ENCODE measurements at regions not wholly inside any gene's neighbourhood (a gene's known extent, or its start where the extent isn't known, plus 50 kb on each side); places are given as distances from the start of the nearest gene placed in this dataset.
"Not testable (repeated sequence)": the region's sequence is repeated elsewhere in the genome, so short reads cannot be mapped to it uniquely, and the experiment has no call there.

DNA sequence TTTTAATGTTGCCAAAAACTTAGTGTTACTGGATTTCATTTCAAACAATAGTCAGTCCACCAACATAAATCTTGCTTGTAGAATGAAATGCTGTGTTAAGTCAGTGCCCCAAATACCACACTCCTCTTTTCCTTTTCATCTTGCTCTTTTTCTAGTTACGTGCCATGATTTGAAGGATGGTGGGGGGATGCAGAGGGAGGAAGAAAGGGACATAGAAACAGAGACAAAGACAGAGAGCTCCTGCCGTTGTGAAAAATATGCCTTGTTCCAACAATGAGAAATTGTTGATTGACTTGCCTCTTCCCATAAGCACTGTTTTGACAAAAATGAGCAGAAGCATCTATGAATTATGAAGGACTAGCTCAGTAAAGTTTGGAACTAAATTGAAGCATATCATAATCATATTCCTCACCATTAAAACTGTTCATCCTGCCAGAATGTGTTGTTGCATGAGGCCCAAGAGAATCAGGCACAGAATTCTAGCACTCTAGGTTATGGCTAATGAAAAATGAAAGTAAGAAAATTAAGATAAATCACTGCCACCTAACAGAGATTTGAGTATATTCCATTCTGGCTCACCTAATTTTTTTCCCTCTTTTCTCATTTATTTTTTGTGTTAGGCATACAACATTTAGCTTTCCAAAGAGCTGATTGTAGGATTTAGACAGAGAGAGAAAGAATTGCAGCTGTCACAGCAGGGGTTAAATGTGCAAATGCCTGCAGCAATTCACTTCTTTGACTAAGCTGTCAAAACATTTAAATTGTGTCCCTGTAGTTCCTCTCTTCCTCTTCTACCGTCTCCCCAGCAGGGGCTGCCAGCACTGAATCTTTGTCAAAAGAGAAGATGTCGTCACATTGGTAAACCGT lies 111.6 kb upstream of the PTPN13 start:
- no peak for DNase-seq

DNA sequence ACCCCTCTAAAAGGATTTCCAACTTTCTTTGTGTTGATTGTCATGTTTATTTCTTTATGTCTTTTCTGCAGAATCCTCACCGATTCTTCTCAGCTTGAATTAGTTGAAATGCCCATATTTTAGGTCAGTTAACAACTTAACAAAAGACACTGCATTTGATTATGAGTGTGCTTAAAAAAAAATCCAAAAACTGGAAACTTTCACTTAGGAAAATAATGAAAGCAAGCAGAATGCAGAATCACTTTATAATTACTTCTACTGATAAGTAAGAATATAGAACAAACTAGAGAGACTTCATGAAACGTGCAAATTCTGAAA lies 111.0 kb upstream of the PTPN13 start:
- no peak for DNase-seq

DNA sequence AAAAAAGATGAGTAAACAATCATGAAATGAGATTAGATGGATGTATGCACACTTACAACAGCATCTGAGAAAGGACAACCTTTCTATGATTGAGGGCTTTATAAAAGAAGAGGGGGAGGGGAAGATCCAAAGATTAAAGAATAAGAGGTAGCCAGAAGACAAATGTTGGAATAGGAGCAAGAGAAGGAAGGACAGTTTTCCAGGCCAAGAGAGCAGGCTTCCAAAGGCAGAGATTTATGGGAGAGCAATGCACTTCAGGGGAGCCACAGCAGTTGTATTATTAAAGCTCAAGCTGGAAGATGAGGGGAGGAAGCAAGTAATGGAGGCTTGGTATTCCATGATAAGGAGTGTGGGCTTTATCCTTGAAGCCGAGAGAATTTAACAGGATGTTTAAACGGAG lies 110.3 kb upstream of the PTPN13 start:
- no peak for DNase-seq

DNA sequence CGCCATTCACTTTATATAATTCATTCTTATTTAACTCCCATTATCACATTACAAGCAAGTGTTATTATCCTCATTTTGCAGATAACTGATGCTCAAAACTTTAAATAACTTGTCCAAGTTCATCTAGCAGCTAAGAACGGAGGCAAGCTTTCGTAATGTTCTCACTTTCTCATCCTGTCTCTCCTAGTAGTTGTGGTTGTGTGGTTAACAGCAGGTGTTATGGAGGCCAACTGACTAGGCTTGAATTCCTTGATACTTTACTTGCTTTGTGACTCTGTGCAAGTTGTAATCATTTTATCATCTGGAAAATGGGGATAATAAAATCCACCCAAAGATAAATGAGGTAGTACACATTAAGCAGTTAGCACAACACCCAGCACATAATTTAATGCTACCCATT lies 109.9 kb upstream of the PTPN13 start:
- no peak for DNase-seq

DNA sequence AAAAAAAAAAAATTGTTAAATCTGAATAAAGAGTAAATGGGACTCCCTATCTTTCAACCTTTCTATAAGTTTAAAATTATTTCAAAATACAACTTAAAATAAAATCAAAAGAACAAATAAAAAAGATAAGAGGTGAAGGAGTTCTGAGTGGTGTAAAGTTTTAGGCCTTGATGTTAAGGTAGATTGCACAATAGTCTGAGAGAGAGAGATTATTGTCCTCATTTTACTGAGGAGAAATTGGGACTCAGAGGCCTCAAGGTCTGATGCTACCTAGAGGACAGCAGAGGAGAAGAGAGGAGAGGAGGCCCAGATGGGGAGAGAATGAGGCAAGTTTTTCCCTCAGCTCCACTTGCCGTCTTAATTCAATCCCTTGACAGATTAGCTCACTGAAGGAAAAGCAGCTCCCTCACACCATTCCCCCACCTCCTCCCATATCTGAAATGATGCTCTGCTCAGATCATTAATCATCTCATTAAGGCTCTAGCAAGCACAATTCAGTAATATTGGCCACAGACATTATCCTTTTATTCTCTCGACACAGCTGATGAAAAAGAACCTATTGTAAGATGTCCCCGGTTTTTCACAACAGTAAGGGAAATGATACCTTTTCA lies 106.3 kb upstream of the PTPN13 start:
- DNase-seq: no peak

DNA sequence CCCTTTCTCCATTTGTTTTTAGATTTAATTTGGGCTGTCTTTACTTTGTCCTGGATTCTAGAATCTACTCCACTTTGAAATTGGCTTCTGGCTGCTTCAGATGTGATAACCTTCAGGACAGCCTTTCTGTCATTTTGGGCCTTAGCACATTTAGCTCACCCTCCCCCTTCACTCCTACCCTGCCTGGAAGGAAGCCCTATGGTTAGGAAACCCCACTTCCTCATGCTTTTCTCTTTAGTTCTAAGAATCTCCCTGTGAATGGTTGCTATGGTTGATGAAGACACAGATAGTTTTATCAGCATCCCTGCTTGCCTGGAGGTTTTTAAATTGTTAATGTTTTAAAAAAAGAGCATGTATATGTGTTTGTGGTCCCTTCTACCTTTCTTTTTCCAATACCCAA lies 100.7 kb upstream of the PTPN13 start:
- no peak for DNase-seq

DNA sequence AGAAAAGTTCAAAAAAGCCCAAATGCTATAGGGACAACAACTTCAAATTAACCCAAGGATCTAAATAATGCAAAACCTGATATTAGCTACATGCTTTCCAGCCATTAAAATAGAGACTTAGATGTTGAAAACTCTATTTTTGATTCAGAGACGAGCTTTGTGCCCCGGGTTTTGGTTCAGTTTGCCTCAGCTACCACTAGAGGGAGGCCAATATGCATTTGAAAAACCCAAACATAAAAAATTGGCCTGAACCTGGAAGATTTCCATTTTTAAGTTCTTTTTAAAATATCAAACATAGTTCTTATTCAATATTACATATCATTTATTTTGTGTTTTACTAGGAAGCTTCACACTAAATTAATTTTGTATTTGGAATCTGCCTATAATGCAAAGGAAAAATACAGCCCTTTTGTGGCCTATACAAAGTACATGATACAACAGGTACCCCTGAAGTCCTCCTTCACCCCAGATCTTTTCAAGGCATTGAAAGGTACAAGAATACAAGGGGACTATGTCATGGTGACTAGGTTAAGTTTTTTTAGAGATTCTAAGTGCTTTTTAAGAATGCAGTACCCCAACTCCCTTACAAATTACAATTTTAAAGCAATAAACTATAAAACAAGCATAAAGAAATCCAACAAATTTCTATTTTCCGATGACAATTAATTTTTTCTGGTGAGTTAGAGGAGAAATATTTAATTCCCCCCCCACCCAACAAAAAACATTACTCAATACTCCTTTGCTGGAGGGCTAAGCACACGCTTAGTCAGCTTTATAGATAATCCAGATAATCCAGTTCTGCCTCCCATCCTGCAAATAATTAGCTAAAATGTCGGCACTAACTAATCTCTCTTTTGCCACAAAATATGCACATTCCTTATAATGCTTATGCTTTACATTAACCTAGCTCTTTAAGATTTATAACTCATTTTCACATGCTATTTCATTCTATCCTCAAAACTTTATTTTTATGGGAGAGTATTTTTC lies 97.7 kb upstream of the PTPN13 start:
- DNase-seq: no peak

DNA sequence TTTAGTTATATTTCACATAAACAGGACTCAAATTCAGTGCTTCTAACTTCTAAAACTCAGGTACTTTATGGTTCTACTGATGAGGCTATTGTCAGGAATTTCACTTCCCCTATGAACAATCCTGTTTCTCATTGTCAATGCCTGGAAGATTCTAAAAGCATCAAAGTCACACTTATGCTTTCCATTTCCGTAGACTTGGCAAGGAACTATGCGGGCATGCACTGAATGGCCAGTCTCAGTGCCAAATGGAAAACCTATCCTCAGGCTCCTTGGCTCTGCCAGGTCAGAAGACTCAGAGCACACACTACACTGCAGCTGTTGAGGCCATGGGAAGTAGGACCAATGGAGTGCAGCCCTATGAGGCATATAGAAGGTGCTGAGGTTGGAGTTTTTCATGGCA lies 97.0 kb upstream of the PTPN13 start:
- no peak for DNase-seq

DNA sequence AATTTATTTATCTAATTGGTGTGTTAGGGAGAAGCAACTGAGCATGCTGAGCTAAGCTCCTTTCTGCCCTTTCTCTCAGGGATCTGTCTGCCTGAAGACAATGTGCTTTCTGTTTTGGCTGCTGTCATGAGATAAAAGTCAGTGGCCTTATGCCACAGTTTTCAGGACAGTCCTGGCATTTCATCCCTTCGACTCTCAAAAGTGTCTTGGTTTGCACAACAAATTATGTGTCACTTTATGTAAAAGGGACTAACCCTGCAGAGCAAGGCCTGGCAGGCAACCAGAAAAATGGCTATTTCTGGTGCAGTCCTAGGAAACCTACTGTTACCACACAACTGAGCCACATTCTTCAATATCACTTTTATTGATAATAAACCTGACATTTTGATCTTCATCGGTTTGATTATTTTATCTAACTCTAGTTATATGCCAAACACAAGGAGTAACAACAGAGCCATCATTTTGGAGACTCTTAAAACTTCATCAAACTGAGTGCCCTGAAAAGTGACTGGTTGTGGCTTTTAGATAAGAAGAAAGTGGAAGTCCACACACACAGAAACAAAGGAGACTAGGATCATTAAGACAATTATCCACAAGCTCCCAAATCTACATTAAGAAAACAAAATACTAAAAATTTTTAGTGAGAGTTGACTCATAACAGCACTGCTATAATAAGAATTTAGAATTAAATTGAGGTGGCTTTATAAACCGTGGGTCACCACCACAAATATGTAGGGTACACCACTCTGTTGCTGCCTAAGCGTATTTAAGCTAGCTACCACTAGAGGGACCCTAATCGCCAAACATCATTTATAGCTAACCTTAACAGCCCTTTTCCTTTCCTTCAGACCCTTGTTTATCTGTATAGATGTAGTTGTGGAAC lies 95.9 kb upstream of the PTPN13 start:
- peak; percentile 48 for DNase-seq

DNA sequence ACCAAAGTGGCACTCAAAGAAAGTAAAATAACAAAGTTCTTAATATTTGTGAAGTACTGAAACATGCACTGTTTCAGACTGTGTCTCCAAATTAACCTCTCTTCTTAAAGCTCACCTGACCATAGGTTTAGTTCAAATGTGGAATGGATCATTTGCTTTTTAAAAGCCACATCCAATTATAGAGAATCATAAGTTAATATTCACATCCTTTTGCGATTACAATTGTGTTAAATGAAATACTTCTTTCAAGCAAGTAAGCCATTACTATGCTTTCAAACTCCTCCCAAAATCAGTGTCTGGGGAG lies 95.3 kb upstream of the PTPN13 start:
- no peak for DNase-seq

DNA sequence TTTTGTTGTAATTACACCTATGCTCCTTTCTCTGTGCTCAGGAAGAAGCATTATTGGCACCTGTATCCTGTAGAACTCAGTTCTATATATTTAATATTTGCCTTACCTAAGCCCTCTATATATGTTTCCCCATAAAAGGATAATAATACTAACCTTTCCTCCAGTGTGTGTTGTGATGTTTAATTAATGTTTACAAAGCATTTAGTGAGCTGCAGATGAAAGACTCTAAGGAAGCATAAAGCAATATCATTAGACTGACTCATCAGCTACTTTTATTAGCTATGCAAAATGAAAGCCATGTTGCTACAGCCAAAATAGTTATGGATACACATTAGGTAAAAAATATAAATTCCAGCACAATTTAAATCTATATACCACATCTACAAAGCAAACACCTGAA lies 93.6 kb upstream of the PTPN13 start:
- DNase-seq: peak; percentile 29

DNA sequence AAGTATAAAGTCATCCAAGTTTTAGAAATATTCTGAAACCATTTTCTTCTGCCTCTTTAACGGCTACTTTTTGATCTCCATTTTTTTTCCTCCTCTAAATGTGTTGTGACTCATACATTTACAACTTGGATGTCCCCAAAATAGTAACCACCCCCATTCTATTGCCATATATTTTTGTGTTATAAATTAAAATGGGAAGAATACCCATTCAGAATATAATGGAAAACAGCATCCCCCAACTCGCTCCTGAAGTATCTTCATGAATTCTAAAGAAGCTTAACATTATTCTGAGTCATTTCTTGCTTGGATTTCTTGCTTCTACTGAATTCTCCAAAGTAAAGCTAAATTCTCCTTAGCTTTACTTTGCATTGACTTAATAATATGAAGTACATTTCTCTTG lies 92.0 kb upstream of the PTPN13 start:
- no peak for DNase-seq

DNA sequence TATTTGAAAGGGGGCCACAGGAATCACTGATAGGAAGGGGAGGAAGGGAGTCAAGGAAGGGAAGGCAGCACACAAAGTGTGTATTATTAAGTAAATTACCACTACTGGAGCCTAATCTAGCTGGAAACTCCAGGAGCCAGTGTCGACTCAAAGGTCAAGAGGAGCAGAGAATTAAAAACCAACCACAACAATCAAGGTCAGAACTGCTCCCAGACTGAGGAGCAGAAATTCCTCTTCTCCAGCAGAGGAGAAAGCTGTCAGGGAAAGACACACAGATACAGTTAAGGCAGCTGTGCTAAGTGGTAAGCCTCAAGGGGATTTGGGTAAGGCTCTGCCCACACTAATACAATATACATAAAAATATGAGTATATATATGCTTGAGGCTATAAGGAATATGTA lies 87.5 kb upstream of the PTPN13 start:
- DNase-seq: no peak

DNA sequence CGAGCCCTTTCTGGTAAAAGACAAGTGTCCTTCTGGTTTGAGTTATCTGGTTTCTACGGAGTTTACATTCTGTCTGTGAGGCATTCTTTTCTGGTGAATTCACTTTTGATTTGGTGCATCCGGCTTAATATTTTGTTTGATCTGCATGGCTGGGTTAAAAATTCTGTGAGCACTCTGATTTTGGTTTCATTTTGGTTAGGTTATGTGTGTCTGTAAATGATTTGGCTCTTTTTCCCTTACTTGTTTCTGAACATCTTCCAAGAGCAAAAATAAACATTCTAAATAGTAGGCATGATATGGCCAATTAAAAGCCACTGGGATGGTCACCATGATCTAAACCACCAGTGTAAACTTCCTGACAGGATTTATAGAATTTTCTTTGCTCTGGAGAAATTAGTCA lies 85.7 kb upstream of the PTPN13 start:
- DNase-seq: no peak

DNA sequence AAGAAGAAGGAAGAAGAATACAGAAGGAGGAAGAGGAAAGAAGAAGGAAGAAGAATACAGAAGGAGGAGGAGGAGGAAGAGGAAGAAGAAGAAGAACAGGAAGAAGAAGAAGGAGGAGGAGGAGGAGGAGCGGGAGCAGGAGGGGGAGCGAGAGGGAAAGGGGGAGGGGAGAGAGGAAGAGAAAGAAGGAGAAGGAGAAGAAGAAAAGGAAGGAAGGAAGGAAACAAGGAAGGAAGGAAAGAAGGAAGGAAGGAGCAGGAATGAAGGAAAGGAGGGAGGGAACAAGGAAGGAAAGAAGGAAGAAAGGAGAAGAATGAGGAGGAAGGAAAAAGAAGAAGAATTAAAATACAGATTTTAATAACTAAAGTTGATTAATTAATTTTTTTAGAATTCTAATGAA lies 82.5 kb upstream of the PTPN13 start:
- no peak for DNase-seq

DNA sequence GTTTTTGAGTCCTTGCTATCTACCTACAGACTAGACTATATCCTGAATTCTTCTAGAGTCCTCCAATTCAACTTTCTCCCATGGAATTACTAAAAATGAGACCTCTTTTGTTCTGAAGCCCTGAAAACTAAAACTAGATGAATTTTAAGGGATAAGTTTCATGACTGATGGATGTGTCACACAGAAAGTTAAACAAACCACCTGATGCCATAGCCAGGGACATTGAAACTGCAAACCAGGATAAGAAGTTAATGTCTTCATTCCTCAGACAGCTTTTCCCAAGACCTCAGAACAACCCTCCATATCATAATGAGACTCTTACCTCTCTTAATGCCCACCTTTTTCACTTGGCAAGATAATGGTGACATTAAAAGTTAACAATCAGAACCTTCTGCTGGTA lies 81.5 kb upstream of the PTPN13 start:
- DNase-seq: no peak

DNA sequence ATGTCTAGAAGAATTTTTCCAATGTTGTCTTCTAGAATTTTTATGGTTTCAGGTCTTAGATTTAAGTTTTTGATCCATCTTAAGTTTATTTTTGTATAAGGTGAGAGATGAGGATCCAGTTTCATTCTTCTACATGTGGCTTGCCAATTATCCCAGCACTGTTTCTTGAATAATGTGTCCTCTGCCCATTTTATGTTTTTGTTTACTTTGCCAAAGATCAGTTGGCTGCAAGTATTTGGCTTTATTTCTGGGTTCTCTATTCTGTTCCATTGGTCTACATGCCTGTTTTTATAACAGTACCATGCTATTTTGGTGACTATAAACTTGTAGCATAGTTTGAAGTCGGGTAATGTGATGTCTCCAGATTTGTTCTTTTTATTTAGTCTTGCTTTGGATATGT lies 78.2 kb upstream of the PTPN13 start:
- DNase-seq: not testable (repeated sequence)

DNA sequence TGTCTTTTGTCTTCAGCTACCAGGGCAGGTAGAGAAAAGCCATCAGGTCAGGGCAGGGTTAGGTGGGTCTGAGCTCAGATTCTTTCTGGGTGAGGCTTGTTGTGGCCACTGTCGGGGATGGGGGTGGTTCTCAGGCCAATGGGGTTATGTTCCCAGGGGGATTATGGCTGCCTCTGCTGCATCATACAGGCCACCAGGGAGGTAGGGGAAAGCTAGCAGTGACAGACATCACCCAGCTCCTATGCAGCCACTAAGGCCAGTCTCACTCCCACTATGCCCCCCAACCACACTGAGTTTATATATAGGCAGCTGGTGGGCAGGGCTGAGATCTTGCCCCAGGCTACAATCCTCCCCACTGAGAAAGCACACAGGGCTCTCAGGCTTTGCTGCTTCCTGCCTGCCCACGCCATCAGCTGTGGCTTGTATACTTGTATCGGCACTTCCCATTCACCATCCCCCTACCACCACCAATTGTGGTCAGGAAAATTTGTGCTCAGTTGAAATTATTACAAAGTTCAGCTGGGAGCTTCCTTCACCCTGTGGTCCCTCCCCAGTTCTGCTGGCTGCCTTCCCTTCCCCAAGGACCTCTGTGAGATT lies 72.6 kb upstream of the PTPN13 start:
- no peak for DNase-seq

DNA sequence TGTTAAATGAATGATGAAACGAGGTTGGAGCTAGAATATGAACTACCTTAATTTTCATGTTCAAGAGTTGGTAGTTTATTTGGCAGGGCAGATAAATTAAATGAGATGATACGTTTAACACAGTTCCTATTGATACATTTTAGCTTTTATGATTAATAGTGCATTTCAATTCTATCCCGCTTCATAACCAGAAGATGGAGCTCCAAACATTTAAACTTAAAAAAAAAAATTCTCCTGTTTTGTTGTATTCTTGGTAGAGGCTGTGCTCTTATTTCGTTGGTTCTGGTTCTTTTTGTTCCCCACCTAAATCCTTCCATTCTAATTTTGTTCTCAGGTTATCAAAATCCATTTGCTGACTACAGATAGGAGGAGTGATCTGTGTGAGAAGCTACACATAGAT lies 71.8 kb upstream of the PTPN13 start:
- DNase-seq: no peak

DNA sequence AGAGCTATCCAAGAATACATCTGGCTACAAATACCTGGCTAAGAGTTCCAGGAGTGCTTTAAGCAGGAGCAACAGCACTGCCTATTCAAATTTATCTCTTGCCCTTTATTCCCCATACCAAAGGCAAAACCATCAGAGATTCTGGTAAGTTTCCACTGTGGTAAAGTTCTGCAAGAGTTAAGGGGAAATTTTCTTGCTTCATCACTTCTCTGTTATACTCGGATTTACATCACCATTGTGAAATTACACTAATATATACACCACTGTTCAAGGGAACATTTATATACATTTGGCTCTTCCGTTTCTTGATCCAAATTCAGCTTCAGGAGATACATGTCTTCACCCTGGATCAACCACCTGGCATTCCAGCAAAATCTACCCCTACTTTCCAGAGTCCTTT lies 70.8 kb upstream of the PTPN13 start:
- DNase-seq: no peak

DNA sequence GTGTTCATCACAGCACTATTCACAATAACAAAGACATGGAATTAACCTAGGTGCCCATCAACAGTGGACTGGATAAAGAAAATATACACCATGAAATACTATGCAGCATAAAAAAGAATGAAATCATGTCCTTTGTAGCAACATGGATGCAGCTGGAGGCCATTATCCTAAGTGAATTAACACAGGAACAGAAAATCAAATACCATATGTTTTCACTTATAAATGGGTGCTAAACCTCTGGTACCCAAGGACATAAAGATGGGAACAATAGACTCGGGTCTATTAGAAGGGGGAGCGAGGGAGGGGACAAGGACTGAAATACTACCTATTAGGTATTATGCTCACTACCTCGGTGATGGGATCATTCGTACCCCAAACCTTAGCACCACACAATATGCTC lies 66.4 kb upstream of the PTPN13 start:
- not testable (repeated sequence) for DNase-seq

DNA sequence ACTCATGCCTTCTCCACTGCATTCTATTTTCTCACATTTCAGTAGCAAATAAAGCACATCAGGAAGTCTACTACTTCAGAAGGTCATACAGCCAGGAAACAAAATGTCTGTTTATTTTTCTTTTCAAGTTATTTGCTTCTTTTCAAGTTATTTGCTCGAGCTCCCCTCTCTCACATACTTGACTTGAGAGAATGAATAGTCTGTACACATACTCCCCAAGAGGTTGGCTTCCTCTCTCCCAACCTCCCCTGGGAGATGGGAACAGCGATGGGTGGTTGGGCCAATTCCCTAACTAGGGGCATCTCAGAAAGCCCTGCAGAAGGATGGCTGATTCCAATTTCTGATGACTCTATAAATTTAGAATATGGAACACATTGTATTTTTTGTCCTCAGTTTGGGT lies 64.7 kb upstream of the PTPN13 start:
- DNase-seq: peak; percentile 73

DNA sequence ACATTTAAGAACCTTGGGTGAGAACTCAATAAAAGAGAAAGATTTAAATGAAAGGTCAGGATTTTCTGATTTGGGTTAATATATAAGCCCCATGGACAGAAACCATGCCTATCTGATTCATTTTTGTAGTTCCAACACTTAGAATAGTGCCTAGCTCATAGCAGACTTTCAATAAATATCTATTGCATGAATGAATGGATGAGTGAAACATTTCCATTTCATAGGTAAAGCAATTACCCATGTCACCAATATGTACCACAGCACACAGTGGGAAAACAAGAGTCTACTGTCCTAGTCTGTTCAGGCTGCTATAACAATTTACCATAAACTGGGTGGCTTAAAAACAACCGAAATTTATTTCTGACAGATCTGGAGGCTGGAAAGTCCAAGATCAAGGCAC lies 63.9 kb upstream of the PTPN13 start:
- no peak for DNase-seq
